CD4-positive, alpha-beta T cell treated with Interleukin-6 for 4 hours (primary cell): ENCODE measurements at regions not wholly inside any gene's neighbourhood (a gene's known extent, or its start where the extent isn't known, plus 50 kb on each side); places are given as distances from the start of the nearest gene placed in this dataset.
A peak's percentile ranks its signal among the peaks of the same experiment; 100 is the strongest.
"Not testable (repeated sequence)": the region's sequence is repeated elsewhere in the genome, so short reads cannot be mapped to it uniquely, and the experiment has no call there.

Experiments used
- DNase-seq: peaks from one replicate; pipeline ENCODE4 v3.0.0-alpha.2; 2020; ENCODE audit warnings: mixed read lengths

- not testable (repeated sequence) for DNase-seq
Measured at GRCh38 chr22:23436354-23437106, 143.6 kb downstream of the IGLL1 start.

- DNase-seq, result not testable (repeated sequence)
Measured at GRCh38 chr22:23435186-23435585, 144.9 kb downstream of the IGLL1 start.

GRCh38 chr22:23434198-23434830 lies 145.8 kb downstream of the IGLL1 start:
- not testable (repeated sequence) for DNase-seq

- DNase-seq, result peak; percentile 49
Measured at GRCh38 chr22:23433127-23434005, 146.7 kb downstream of the IGLL1 start.

- not testable (repeated sequence) for DNase-seq
Measured at GRCh38 chr22:23432719-23433118, 147.4 kb downstream of the IGLL1 start.

- DNase-seq, result no peak
Measured at GRCh38 chr22:23431337-23432072, 148.6 kb downstream of the IGLL1 start.

- DNase-seq, result not testable (repeated sequence)
Measured at GRCh38 chr22:23424551-23425068, 155.5 kb downstream of the IGLL1 start.

GRCh38 chr22:23424031-23424430 lies 156.1 kb downstream of the IGLL1 start:
- no peak for DNase-seq

- not testable (repeated sequence) for DNase-seq
Measured at GRCh38 chr22:23422281-23422680, 157.8 kb downstream of the IGLL1 start.

- DNase-seq, result not testable (repeated sequence)
Measured at GRCh38 chr22:23421300-23421699, 158.8 kb downstream of the IGLL1 start.

GRCh38 chr22:23419931-23420330 lies 160.2 kb downstream of the IGLL1 start:
- DNase-seq, result no peak

GRCh38 chr22:23419171-23419570 lies 160.9 kb downstream of the IGLL1 start:
- DNase-seq, result no peak

- no peak for DNase-seq
Measured at GRCh38 chr22:23418159-23418788, 161.8 kb downstream of the IGLL1 start.

- DNase-seq, result not testable (repeated sequence)
Measured at GRCh38 chr22:23417327-23417726, 162.8 kb downstream of the IGLL1 start.

GRCh38 chr22:23416169-23416690 lies 163.9 kb downstream of the IGLL1 start:
- not testable (repeated sequence) for DNase-seq

- DNase-seq, result no peak
Measured at GRCh38 chr22:23415490-23415851, 164.6 kb downstream of the IGLL1 start.

GRCh38 chr22:23414727-23415489 lies 165.2 kb downstream of the IGLL1 start:
- DNase-seq, result no peak

- DNase-seq, result no peak
Measured at GRCh38 chr22:23411739-23412138, 168.4 kb downstream of the IGLL1 start.

GRCh38 chr22:23410411-23410810 lies 169.7 kb downstream of the IGLL1 start:
- DNase-seq, result no peak

- no peak for DNase-seq
Measured at GRCh38 chr22:23409976-23410375, 170.1 kb downstream of the IGLL1 start.

GRCh38 chr22:23408321-23408720 lies 171.8 kb downstream of the IGLL1 start:
- DNase-seq, result no peak
